Kidney glomerular epithelial cell (primary cell): ENCODE measurements at regions not wholly inside any gene's neighbourhood (a gene's known extent, or its start where the extent isn't known, plus 50 kb on each side); places are given as distances from the start of the nearest gene placed in this dataset.

Experiments used
- DNase-seq: peaks from one replicate; lab custom pipeline; 2025; lab: John Stamatoyannopoulos, UW

DNA sequence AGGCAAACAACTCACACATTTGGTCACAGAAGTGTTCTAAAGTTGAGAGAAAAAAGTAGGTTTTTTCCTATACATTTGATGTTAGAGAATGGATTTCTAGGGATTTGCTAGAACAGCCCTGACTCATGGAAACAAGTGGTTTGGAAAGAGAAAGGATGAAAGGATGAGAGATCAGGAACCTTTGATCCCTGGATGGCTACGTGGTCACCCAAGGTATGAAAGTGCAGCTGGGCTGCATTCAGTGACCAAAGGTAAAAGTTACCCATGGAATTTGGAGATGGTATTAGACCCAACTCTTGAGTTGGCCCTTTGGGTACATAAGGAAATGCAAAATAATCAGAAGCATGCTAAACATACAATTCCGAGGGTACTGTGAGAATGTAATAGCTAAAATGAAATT is 61.3 kb upstream of the SPIN1 start:
- DNase-seq: no peak

DNA sequence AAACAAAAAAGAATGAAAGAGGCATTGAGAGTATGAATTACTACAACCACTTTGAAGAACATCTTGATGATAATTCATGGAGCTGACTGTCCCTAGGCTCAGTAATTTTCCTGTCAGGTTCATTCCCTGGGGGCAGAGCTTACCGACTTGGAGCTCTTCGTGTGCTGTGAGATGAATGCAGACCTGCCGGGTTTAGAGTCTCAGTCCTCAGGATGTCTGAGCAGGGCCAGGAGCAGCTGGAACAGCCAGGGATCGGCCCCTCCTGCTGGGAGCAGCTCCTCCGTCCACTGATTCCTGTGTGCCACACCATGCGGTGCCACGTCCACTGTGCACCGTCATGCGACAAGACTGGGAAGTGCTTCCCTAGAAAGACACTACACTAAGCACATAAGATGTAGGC is 62.2 kb upstream of the SPIN1 start:
- no peak for DNase-seq

DNA sequence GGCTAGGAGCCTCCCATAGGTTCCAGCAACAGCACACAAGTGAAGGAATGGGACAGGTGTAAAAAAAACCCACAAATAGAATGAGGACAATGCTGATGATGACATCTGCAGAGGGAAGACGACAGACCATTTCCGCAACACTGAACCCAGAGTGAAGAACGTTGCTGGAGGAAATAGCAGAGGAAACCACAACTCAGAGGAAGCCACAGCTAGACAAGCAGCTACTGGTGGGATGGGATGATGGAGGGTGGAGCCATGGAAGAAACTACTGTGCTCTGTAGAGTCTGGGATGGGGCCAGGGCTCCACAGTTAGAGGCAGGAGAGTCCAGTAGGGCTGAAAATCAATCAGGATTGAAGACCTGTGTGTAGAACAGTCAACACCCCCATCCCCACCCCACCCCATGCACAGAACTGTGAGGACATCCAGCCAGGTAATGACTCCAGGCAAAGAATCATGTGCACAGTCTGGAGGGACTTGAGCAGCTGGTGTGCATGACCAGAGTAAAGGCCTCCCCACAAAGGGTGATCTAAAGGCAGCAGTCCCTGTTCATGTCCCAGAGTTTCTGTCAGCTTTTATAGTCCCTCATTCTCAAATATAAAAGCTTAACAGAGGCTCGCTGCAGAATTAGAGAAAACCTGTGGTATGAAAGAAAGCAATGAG is 65.2 kb upstream of the SPIN1 start:
- no peak for DNase-seq

DNA sequence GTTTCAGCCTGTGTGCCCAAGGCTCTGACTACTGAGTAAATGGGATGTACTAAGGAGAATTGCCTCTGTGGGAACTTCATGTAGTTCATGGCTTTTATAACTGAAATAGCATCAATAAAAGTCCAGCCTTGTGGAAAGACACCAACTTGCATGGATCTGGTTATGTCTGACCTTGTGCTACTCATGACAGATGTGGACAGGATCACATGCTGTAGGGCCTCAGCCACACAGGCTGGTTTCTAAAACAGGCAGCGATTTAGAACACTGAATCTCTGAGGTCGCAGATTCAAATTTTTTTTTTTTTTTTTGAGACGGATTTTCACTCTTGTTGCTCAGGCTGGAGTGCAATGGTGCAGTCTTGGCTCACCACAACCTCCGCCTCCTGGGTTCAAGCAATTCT is 66.5 kb upstream of the SPIN1 start:
- no peak for DNase-seq

DNA sequence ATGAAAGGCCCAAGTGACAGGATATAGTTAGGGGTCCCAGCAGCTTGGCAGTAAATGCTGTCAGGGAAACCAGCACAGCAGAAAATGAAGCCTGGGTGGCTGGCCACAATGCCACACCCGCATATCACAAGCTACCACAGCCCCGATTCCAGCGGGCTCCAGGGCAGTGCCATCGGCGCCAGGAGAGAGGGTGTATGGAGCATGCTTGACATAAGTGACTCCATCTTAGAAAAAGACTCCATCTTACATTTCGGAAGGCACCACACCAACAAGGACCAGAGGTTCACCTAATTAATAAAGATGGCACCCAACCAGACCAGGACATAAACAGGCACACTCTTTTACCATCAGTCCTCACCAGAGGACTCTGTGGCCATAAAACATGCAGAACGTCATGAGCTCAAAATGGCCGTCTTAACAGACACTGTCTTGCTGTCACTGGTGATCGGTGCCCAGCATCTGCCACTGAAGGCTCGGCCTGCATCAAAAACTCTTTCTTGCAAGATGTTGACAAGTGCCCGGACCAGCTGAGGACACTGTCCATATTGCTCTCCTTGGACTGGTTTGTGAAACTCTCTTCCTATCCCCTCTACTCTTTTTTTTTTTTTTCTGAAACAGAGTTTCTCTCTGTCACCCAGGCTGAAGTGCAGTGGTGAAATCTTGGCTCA is 67.4 kb upstream of the SPIN1 start:
- no peak for DNase-seq

DNA sequence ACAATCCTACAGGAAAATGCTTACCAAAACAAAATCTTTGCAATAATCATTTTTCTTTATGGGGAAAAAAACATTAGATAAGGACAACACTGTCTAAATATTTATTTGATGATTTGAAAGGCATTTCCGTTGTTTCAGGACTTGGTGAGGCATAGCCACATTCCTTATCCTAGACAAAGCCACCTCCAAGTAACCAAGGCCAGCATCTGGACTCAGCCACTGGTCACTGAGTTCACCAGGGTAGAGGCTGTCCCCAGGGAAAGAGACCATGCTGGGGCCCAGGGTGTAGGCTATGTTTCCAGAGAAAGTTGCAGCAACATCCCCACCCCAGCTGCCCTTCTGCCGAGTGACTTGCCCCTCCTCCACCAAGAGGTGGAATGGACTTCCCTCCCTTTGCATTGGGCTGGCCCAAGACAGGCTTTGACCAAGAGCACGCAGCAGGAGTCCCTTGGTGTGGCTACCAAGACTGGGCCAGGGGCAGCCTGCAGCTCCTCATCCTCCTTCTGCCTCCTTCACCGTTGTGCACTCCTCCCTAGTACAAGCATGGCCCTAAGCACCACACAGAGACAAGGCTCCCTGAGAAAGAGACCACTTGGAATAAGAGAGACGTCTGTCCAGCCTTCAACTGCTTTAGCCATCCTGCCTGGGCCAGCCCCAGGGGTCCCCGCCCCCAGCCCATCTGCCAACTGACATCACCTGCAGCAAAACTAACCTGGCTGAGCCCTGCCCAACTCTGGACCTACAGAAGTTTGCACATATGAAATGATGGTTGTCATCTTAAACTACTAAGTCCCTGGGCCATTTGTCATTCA is 68.1 kb upstream of the SPIN1 start:
- DNase-seq: no peak

DNA sequence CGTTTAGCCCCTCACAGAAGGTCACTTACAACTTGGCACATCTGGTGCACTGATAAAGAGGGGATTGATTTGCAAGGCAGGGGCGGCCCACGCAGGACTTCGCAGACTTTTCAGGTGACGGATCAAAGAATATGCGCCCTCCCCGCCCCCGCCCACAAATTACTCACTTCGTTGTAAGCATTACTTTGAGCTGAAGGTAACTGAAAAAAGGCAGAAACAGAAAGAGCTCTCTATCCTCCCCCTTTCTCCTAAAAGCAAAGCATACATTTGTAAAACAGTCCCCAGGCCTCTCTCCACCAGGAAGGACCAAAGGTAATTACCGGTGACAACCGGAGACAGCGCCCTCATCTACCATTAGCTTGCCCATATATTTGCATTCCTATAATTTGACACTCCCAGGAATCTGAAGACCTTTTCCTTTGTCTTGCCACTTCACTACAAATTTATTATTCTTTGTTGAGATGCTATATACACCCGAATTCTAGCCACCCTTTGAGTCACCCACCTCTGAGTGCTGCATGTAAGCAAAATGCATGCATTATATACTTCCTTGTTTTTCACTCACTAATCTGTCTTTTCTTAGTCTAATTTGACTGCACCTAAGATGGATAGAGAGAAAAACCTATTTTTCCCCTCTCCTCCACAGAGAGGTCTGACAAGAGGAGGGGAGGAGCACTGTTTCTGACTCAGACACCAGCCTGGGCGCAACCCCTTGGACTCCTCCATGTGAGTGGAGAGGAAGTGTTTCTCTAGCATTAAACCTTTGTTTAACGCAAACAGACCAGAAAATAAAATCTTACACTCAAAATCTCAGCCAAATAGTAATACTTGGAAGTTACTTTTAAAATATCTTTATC is 74.7 kb upstream of the SPIN1 start:
- DNase-seq: no peak

DNA sequence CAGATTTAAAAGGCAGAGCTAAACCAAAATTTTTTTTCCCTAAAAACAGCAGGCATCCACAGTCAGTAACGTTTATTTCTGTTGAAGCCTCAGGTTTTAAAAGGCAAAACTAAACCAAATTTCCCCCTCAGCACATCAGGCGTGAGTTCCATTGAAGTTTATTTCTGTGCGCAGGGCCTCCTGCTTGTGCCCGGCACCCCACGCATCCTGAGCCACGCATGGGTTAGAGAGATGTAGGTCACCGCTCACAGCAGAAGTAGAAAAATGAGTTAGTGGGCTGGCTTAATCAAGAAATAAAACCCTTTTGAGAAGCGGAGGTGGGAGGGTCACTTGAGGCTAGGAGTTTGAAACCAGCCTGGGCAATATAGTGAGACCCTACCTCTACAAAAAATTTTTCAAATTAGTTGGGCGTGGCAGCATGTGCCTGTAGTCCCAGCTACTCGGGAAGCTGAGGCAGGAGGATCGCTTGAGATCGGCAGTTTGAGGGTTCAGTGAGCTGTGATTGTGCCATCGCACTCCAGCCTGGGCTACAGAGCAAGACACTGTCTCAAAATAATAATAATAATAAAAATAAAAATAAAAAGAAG is 75.6 kb upstream of the SPIN1 start:
- DNase-seq: no peak

DNA sequence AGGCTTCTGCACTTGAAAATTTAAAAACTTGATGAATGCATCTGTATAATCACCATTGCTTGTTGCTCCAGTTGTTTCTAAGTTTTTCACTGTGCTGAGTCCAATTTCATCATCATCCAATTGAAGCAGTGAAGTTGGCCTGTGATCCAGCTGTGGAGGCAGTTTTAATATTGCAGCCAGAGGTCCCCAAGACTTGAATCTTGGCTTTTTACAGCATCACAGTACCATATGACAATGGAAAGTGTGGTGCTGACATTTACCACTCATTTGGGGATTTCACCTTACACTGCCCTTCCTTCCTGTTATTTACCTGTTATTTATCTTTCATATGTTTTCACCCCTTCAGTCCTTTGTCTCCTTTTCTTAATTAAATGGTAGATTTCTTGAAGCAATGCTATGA is 76.2 kb upstream of the SPIN1 start:
- DNase-seq: no peak

DNA sequence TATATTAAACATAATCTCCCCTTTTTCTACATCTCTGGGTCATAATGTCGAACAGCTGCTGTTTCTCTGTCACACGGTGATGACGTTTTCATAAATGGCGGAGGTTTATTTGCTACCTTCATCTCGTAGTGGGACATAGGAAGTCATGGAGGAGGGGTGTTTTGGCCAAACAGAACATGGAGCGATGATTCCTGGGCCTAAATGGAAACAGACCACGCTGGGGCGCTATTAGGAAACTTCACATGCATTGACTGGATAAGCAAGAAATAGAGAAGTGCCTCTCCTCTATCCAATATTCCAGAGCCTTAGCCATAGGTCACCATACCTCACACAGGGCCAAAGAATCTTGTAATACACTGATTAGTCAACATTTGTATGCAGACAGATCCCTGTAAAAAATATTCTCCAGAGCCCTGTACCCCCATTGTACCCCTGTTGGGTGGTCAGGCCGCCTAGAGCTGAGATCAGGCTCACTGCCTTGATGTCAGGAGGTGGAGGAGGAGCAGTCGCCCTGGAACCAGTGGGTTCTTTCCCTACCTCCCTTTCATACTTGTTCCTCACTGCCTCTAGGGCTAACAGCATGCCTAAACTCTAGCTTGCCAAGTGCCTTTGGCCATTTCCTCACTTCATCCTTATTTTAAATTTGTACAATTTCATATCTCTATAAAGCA is 77.8 kb upstream of the SPIN1 start:
- no peak for DNase-seq

DNA sequence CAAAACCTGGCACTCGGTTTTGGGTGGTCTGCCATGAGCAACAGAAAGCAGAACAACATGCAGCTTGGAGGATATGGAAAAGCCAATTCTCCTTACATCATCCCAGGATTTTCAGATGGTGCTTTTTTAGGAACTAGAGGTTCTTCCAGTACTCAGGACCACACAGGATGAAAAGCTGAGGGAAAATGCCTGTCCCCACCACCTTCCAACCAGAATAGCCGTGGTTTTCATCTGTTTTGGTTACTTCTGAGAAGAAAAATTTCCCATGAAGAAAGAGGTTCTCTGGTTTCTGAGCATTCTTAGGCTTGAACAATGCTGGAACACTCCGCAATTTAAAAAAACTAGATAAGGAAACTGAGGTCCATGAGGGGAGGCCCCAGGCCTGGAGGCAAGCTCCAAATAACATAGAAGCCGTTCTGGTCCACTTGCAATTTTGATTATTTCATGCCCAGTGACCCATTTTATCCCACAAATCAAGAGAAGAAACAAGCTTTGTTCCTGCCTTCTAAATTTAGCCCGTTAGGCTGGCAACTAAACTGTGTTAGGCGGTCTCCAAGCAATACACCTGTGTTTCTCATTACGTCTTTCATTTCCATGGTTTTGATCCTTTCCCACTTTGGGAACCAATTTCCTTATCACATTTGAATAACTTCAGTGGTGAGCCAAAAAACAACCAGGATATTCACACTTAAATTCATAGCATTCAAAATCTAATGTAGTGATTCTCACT is 79.2 kb upstream of the SPIN1 start:
- no peak for DNase-seq

DNA sequence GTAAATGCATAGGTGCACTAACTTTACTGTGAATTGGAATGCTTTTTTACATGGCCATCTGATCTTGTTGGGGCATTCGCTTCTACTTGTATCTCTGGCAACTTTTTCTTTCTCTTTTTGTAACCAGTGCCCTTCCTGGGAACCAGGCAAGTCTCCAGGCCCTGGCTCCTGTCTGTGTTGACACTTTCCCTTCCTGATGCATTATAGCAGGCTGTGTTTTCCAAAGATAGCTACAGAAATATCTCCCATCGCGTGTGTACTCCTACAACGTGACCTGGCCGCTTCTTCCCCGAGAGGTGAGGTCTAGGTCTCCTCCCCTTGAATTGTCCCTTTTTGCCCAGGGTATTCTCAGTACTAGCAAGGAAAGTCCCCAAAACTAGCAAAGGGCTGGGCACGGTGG is 81.1 kb upstream of the SPIN1 start:
- no peak for DNase-seq

DNA sequence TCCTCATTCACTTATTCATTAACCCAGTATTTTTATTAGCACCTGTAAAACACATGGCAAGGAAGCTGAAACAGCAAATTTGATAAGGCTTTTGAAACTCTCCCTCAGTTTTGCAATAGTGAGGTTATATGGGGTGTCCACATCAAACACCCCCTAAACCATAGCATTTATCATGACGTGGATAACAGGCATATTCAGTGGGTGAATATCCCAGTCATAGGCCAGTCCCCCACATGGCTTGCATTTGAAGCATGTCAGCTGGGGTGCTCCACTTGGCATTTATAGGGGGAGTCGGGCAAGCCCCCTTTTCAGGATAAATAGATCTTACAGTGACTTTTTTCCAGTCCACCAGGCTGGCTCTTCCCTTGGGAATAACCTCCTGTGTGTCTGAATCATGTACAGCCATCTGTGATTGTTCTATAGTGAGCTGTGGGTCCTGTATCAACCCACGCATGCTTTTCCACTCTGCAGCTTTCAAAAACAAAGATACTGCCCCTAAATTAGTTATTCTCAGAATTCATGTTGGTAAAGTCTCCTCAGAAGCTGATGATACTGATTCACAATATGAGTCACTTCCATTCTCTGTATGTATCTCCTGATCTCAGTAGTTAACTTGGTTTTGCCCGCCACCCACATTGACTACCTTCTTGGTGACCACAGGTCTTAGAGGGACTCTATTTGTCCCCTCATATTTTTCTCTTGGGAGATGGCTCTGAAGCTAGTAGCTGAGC is 84.4 kb upstream of the SPIN1 start:
- peak; percentile 78 for DNase-seq

DNA sequence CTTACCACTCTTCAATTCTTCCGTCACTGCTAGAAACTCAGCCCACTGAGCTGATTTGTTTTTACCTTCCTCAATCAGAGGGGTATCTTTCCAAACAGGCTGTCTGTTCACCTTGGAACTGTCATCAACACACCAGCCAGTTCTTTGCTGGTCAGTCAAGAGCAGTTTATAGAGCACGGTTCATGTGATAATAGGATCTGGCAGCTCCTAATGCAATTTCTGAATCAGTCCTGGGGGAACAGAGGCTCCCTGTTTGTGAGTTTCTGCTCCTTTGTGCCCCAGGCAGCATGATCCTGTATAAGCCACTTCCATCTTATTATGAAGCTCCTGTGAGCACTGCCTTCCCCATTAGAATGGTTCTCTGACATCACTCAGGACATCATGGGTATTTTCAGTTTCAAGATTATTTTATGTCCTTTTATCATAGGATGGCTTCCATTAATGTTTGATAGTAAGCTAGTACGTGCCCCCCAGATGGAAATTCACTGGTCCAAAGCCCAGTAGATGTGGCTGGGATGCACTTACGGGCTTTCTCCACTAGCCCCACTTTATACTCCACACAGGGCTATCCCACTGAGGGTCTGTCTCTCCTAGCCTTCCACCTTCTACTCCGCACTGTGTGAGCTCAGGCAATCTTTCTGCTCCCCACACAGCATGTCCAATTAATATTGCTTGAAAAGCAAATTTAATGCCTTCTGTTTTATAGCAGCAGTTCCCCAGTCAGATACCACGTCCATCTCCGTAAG is 85.5 kb upstream of the SPIN1 start:
- DNase-seq: no peak

DNA sequence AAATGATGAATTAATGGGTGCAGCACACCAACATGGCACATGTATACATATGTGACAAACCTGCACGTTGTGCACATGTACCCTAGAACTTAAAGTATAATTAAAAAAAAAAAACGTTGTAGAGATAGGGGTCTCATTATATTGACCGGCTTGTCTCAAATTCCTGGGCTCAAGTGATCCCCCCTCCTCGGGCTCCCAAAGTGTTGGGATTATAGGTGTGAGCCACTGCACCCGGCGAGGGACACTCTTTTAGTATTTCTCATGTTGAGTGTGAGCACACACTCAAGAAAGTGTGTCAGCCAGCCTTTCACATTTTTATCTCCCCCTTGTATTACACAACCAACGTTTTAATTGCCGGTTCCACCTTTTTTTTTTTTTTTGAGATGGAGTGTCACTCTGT is 87.7 kb upstream of the SPIN1 start:
- no peak for DNase-seq

DNA sequence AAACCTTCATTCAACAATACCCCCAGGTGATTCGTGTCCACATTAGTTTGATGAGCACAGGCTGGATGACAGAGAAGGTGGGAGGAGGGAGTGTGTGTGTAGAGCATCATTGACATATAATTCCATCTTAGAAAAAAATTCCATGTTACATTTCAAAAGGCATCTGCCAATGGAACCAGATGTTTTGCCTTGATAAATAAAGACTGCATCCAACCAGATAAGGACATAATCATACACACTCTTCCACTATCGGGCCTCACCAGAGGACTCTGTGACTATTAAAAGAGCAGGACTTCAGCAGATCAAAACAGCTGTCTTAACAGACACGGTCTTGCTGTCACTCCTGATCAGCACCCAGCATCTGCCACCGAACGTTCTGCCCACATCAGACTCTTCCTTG is 96.4 kb upstream of the SPIN1 start:
- DNase-seq: no peak

DNA sequence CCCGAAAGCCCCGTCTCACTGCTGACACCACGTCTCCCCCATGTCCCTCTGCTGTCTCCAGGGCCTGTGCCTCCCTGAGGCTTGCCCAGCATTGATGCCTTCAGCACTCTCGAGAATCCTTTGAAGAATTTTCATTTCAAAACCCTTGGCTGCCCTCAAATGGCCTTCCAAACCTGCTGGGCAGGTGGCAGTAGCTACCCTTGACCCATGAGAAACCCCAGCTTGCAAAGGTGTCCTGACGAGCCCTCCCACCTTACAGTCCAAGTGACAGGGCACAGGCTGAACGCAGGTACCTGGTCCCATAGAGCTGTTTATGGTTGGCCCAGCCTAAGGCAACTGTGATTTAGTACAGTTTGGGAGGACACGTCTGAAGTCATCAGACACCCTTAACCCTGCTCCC is 97.2 kb upstream of the SPIN1 start:
- no peak for DNase-seq

DNA sequence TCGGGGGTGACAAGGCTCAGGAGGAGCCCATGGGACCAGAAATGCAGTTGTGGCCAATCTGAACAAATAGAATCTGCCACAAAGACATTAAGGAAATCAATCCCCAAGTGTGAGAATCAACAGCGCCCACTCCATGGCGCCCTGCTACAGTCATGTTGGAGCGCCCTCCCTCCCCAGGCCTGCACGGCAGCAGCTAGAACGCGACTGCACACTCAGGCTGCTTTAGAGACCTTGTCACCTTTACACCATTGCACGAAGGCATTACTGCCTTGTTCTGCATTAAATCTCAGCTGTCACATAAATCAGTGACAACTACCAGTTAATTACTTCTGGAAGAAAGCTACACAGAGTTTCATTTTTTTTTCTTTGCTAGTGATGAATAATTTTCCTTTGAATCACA is 98.7 kb upstream of the SPIN1 start:
- DNase-seq: no peak

DNA sequence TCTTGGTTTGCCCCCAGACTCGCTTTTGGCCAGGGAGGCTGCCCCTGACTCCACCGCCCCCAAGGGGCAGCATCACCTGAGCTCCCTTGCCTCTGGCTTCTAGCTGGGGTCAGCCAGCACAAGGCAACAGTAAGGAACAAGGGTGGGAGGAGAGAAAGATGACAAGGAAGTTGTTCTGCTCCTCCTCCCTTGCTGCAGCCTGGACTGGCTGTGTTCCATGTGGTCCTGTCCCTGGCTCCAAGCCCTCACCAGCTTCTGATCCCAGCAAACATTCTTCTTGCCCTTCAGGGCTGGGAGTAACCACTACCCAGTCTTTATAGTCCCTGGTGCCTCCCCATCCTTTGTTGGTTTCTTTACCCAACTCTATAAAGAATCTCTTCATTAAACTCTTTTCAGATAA is 100.3 kb upstream of the SPIN1 start:
- no peak for DNase-seq
